ENCODE measurements at regions not wholly inside any gene's neighbourhood (a gene's known extent, or its start where the extent isn't known, plus 50 kb on each side); places are given as distances from the start of the nearest gene placed in this dataset.

GRCh38 chr13:25034173-25034572, 61.8 kb upstream of the PABPC3 start:
- TF ChIP-seq, protein P1, sequence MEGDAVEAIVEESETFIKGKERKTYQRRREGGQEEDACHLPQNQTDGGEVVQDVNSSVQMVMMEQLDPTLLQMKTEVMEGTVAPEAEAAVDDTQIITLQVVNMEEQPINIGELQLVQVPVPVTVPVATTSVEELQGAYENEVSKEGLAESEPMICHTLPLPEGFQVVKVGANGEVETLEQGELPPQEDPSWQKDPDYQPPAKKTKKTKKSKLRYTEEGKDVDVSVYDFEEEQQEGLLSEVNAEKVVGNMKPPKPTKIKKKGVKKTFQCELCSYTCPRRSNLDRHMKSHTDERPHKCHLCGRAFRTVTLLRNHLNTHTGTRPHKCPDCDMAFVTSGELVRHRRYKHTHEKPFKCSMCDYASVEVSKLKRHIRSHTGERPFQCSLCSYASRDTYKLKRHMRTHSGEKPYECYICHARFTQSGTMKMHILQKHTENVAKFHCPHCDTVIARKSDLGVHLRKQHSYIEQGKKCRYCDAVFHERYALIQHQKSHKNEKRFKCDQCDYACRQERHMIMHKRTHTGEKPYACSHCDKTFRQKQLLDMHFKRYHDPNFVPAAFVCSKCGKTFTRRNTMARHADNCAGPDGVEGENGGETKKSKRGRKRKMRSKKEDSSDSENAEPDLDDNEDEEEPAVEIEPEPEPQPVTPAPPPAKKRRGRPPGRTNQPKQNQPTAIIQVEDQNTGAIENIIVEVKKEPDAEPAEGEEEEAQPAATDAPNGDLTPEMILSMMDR (IDR thresholded peaks at IDR 0.05; ENCODE audit: low read length, missing control alignments), result no peak
- no peak for DNase-seq (ENCODE audit: low read depth)
- H3K4me3 ChIP-seq (replicated peaks; ENCODE audit: low read depth, low read length), result no peak overlapping the region

DNA sequence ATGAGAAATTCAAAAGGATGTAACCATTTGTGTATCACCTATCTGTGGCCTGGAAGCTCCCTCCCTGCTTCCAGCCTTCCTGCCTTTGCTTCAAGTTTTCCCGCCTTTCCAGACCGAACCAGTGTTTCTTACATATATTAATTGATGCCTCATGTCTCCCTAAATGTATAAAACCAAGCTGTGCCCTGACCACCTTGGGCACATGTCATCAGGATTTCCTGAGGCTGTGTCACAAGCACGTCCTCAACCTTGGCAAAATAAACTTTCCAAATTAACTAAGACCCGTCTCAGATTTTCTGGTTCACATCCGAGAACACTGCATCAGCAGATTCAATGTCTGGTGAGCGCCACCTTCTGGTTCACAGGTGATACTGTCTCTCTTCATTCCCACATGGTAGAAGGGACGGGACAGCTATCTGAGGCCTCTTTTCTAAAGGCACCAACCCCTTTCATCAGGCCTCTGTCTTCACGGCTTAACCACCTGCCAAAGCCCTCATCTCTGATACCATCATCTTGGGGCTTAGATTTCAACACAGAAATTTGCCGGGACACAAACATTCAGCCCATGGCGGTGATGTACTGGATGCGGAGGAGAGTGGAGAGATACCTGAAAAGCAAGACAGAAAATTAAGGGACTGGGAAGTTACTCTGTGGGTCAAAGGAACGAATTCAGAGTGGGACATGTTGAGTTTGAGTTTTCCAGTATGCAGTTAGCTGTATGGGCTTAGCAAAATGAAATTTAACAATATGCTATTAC, 58.7 kb upstream of the PABPC3 start:
- TF ChIP-seq, protein P1 (IDR thresholded peaks at IDR 0.05; ENCODE audit: low read length, missing control alignments), result peak; percentile 82
- DNase-seq (ENCODE audit: low read depth), result peak; percentile 76
- H3K4me3 ChIP-seq (replicated peaks; ENCODE audit: low read depth, low read length), result no peak overlapping the region

DNA sequence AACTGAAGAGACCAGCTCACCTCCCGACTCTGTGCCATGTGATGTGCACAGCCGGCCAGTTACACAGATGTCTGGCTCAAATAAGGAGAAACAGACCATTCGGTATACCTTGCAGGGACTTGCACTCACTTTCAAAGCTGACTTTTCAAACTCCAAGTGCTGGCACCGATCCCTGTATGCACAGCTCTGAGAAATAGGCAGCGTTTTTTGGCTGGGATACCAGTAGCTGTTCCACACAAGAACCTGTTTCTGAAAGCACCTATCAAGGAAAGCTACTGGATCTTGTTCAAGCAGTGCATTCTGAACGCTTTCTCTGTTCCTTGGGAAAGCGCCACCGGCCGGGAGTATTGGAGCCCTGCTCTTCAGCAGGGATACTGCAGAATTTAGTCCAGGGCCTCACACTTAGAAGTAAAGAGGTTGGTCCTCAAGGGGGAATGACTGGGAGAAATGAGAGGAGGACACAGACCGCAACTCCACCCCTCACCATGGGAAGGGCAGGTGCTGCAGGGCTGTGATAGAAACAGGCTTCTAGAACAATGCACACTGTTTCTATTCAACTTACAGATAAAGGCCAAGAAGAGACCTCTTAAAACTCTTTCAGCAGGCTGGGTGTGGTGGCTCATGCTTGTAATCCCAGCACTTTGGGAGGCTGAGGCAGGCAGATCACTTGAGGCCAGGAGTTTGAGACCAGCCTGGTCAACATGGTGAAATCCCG, 53.6 kb upstream of the PABPC3 start:
- TF ChIP-seq, protein P1 (IDR thresholded peaks at IDR 0.05; ENCODE audit: low read length, missing control alignments), result no peak
- no peak for DNase-seq (ENCODE audit: low read depth)
- H3K4me3 ChIP-seq (replicated peaks; ENCODE audit: low read depth, low read length), result no peak overlapping the region

- DNase-seq (ENCODE audit: low read depth), result no peak
- no peak overlapping the region for H3K4me3 ChIP-seq (replicated peaks; ENCODE audit: low read depth, low read length)
- TF ChIP-seq, protein P1 (IDR thresholded peaks at IDR 0.05; ENCODE audit: low read length, missing control alignments), result no peak
Measured at GRCh38 chr13:25044071-25044470, 51.9 kb upstream of the PABPC3 start.
